GM19239 (cell line): ENCODE measurements at regions not wholly inside any gene's neighbourhood (a gene's known extent, or its start where the extent isn't known, plus 50 kb on each side); places are given as distances from the start of the nearest gene placed in this dataset.
A peak's percentile ranks its signal among the peaks of the same experiment; 100 is the strongest.

Experiments used
- DNase-seq: peaks from one replicate; pipeline ENCODE4 v3.0.0; 2011; ENCODE audit warnings: low spot score; ENCODE audit not compliant: insufficient read length
- FAIRE-seq: peaks from 2 replicates; lab custom pipeline; 2011; peaks lifted over from hg19 to GRCh38; lab: Jason Lieb, UNC

DNA sequence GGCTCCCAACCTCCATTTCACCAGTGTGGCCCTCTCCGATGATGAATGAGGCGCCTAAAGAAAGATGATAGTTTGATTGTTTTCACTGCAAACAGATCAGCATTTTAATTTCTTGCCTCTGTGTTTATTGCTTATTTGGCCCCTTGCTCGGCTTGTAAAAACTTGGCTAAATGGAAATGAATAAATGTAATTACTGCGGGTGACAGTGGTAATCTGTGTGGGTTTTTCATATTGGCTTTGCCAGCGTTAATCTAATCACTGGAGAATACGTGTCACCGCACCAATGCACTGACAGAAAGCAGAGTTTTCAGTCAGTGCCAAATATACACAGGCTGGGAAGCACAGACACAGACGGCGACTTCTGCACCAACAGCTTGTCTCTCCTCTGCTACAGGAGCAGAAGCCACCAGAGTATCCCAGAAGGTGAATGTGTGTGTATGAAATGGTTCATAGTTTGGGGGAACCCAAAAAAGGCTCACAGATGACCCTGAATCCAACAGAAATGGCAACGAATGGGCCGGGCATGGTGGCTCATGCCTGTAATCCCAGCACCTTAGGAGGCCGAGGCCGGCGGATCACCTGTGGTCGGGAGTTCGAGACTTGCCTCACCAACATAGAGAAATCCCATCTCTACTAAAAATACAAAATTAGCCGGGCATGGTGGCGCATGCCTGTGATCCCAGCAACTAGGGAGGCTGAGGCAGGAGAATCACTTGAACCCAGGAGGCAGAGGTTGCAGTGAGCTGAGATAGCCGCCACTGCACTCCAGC is 534.0 kb downstream of the PKHD1 start:
- FAIRE-seq (no peak), DNase-seq (no peak)

GRCh38 chr6:51554029-51554428 is 533.4 kb downstream of the PKHD1 start:
- no peak for DNase-seq
- no peak for FAIRE-seq

GRCh38 chr6:51559059-51559458 is 528.4 kb downstream of the PKHD1 start:
- FAIRE-seq (no peak), DNase-seq (no peak)

- DNase-seq (peak; percentile 9), FAIRE-seq (peak; percentile 78)
These were observed 525.2 kb downstream of the PKHD1 start for GRCh38 chr6:51562198-51562597.
